ENCODE measurements at regions not wholly inside any gene's neighbourhood (a gene's known extent, or its start where the extent isn't known, plus 50 kb on each side); places are given as distances from the start of the nearest gene placed in this dataset.

- Histone ChIP-seq H2BK120ac (replicated peaks; ENCODE audit: low read depth, low read length) (no peak overlapping the region), H3K56ac (replicated peaks; ENCODE audit: insufficient read length, low read depth, low read length) (no peak overlapping the region), H3K18ac (ENCODE audit: extremely low read depth, low read length) (no peak overlapping the region), H3K9ac (replicated peaks in 1 of 4; ENCODE audit: extremely low read depth in 1 of 4, low read depth in 3 of 4, low read length in 3 of 4) (no peak overlapping the region), H3K4me1 (replicated peaks in 1 of 4; ENCODE audit: control insufficient read depth in 3 of 4, insufficient read depth in 4 of 4, low read length in 3 of 4) (no peaks in the 10 kb centered on the region), H2AK5ac (ENCODE audit: low read depth, low read length) (no peak overlapping the region), H3K4ac (replicated peaks; ENCODE audit: insufficient read length, low read depth, low read length) (no peak overlapping the region), H2BK12ac (ENCODE audit: low read depth, low read length) (no peak overlapping the region), H4K8ac (ENCODE audit: extremely low read depth, insufficient read depth, low read length) (no peak overlapping the region), H3K9me3 (ENCODE audit: insufficient read depth in 2 of 2, low read depth in 1 of 2, low read length in 1 of 2) (no peaks in the 10 kb centered on the region), H3K14ac (ENCODE audit: insufficient read length) (no peak overlapping the region), H3K79me2 (ENCODE audit: control insufficient read depth in 1 of 2, insufficient read depth in 2 of 2, low read length in 2 of 2) (no peaks in the 10 kb centered on the region), H3K27me3 (replicated peaks in 1 of 4; ENCODE audit: control insufficient read depth in 3 of 4, extremely low read depth in 1 of 4, insufficient read depth in 3 of 4, low read length in 3 of 4) (peaks cover 0 to 1% (median 0%) of the 10 kb centered on the region in 4 experiments; a peak in 1 of 7 replicates), H3K4me2 (ENCODE audit: insufficient read depth in 1 of 2, low read depth in 2 of 2, low read length in 2 of 2) (no peak overlapping the region), H3K27ac (ENCODE audit: low read depth, low read length) (no peak overlapping the region), H3K23ac (ENCODE audit: insufficient read length) (no peak overlapping the region), H3K4me3 (ENCODE audit: extremely low read depth in 1 of 4, insufficient read depth in 2 of 4, low read depth in 3 of 4, low read length in 4 of 4) (no peak overlapping the region), H4K20me1 (replicated peaks in 1 of 2; ENCODE audit: control insufficient read depth in 1 of 2, insufficient read depth in 2 of 2, low read length in 2 of 2) (no peaks in the 10 kb centered on the region), H3K23me2 (ENCODE audit: low read depth, low read length) (no peaks in the 10 kb centered on the region), H4K5ac (ENCODE audit: insufficient read length, low read depth, low read length) (no peak overlapping the region), H2AFZ (ENCODE audit: low read length) (no peak overlapping the region), H2BK15ac (ENCODE audit: low read length) (no peak overlapping the region), H4K91ac (replicated peaks; ENCODE audit: insufficient read length, low read length) (no peak overlapping the region), H3K36me3 (ENCODE audit: control insufficient read depth in 2 of 4, insufficient read depth in 4 of 4, low read length in 3 of 4) (no peaks in the 10 kb centered on the region), H3K79me1 (ENCODE audit: low read depth, low read length) (no peaks in the 10 kb centered on the region), H2BK5ac (ENCODE audit: low read depth, low read length) (no peak overlapping the region), H2BK20ac (ENCODE audit: low read length) (no peak overlapping the region)
- ChIA-PET CTCF (ENCODE audit: partially characterized antibody) (no interaction called here), POLR2A (ENCODE audit: partially characterized antibody) (no interaction called here)
- FAIRE-seq (no peak), DNase-seq (ENCODE audit: low read depth in 1 of 2, low spot score in 2 of 2) (no peak)
- 83% methylated on average over 2 of the region's 2 CpGs; no CpG with 5 or more reads in 1 of the 2 experiments for whole genome bisulfite sequencing, 2 experiments (ENCODE audit: extremely low coverage in 1 of 2, insufficient coverage in 1 of 2, insufficient read length in 1 of 2, insufficient replicate concordance in 2 of 2, low coverage in 1 of 2, low lambda C conversion rate in 2 of 2, missing lambda C conversion rate in 1 of 2)
- no peak for TF ChIP-seq SIRT6 (IDR thresholded peaks at IDR 0.05; ENCODE audit: low read length)
- TF ChIP-seq RAD21 (IDR thresholded peaks at IDR 0.05 in 1 of 2, conservative IDR thresholded peaks at IDR 0.05 in 1 of 2; ENCODE audit: low read depth in 2 of 2, low read length in 2 of 2) = no peak
- no peak for TF ChIP-seq SUZ12 (IDR thresholded peaks at IDR 0.05; ENCODE audit: low read length)
- TF ChIP-seq KDM4A (IDR thresholded peaks at IDR 0.05; ENCODE audit: low read depth, low read length, severe bottlenecking) = no peak
These were observed 180.1 kb downstream of the HS3ST3A1 start for GRCh38 chr17:13421581-13422130.
